Lower leg skin (tissue), 4 donors: ENCODE measurements at regions not wholly inside any gene's neighbourhood (a gene's known extent, or its start where the extent isn't known, plus 50 kb on each side); places are given as distances from the start of the nearest gene placed in this dataset.
"Not testable (repeated sequence)": the region's sequence is repeated elsewhere in the genome, so short reads cannot be mapped to it uniquely, and the experiment has no call there.

Experiments
- DNase-seq, 2 donors: peaks; one replicate each; pipeline ENCODE4 v3.0.0-alpha.2; 2019; ENCODE audit warnings: low spot score in 2 of 2
- H3K4me3 ChIP-seq: fragments of 200-600 bp; sonication (generic); 2 replicates; pipeline ENCODE4 v1.5.1; 2017; ENCODE audit warnings: mild to moderate bottlenecking, low read depth; ENCODE audit not compliant: poor library complexity, severe bottlenecking
- CTCF ChIP-seq, 3 donors: fragments of 450-650 bp; IDR thresholded peaks; one replicate each; pipeline ENCODE4 v1.5.1; 2016; ENCODE audit warnings: antibody characterized with exemption in 3 of 3, mild to moderate bottlenecking in 3 of 3, moderate library complexity in 2 of 3
- POLR2A ChIP-seq, 2 donors: fragments of 450-650 bp; IDR thresholded peaks; one replicate each; pipeline ENCODE4 v1.6.1; 2016 to 2017; ENCODE audit warnings: antibody characterized with exemption in 2 of 2, mild to moderate bottlenecking in 1 of 2, moderate library complexity in 1 of 2
- WGBS, 2 donors: methylation state at CpG; one replicate each; pipeline ENCODE4 v1.1.5; 2018; 5-methylcytosine and 5-hydroxymethylcytosine counted together
- intact Hi-C: fragments of 100-400 bp; cut with DNase I; formaldehyde crosslinking; loops from one replicate; pipeline ENCODE4 v1.15.0; 2023; ENCODE audit warnings: low total_unique reads

- H3K4me3 ChIP-seq, intact Hi-C loops, DNase-seq: not testable (repeated sequence)
- 34 to 57% methylated on average over 7 of the region's 8 CpGs for WGBS, 2 donors
Measured at GRCh38 chr13:18643644-18644172, 537.9 kb downstream of the TUBA3C start.

GRCh38 chr13:18628928-18629327, 552.7 kb downstream of the TUBA3C start:
- H3K4me3 ChIP-seq, intact Hi-C loops, DNase-seq: not testable (repeated sequence)
- 61% methylated on average over 12 to 14 of the region's 31 CpGs for WGBS, 2 donors

- no peak overlapping the region for H3K4me3 ChIP-seq
- 58 to 67% methylated on average over 33 to 35 of the region's 39 CpGs for WGBS, 2 donors
- intact Hi-C loops = no loop called here
- no peak for DNase-seq
- TF ChIP-seq POLR2A (IDR thresholded peaks at IDR 0.05) (no peak), CTCF (IDR thresholded peaks at IDR 0.05) (no peak)
Measured at GRCh38 chr13:18628428-18628827, 553.2 kb downstream of the TUBA3C start.

- DNase-seq, intact Hi-C loops, H3K4me3 ChIP-seq: not testable (repeated sequence)
- WGBS, 2 donors = 58% methylated on average over 4 of the region's 4 CpGs
Measured at GRCh38 chr13:18624061-18624460, 557.6 kb downstream of the TUBA3C start.

GRCh38 chr13:18618442-18618841, 563.2 kb downstream of the TUBA3C start:
- WGBS, 2 donors = 74 to 82% methylated on average over 2 of the region's 4 CpGs

GRCh38 chr13:18610476-18610875, 571.1 kb downstream of the TUBA3C start:
- H3K4me3 ChIP-seq, intact Hi-C loops: not testable (repeated sequence)
- 76 to 83% methylated on average over 11 to 14 of the region's 14 CpGs for WGBS, 2 donors
- DNase-seq = peak in 1 of 2 donors; percentile 48

More at GRCh38 chr13:18618442-18618841, 563.2 kb downstream of the TUBA3C start:
- DNase-seq, H3K4me3 ChIP-seq, intact Hi-C loops: not testable (repeated sequence)

GRCh38 chr13:18609371-18609770, 572.3 kb downstream of the TUBA3C start:
- H3K4me3 ChIP-seq, intact Hi-C loops: not testable (repeated sequence)
- 47 to 52% methylated on average over 21 to 25 of the region's 42 CpGs for WGBS, 2 donors
- DNase-seq = peak in 1 of 2 donors; percentile 29

- H3K4me3 ChIP-seq, intact Hi-C loops: not testable (repeated sequence)
- 60 to 69% methylated on average over 19 to 20 of the region's 40 CpGs for WGBS, 2 donors
- peak in 1 of 2 donors; percentile 7 for DNase-seq
Measured at GRCh38 chr13:18608851-18609250, 572.8 kb downstream of the TUBA3C start.

GRCh38 chr13:18600366-18600765, 581.3 kb downstream of the TUBA3C start:
- WGBS, 2 donors = 64% methylated on average over 18 of the region's 24 CpGs; no CpG with 5 or more reads in 1 of the 2 donors
- DNase-seq = peak in 1 of 2 donors; percentile 15

GRCh38 chr13:18599791-18600211, 581.8 kb downstream of the TUBA3C start:
- 46 to 53% methylated on average over 9 to 10 of the region's 25 CpGs for WGBS, 2 donors
- intact Hi-C loops, H3K4me3 ChIP-seq, DNase-seq: not testable (repeated sequence)

More at GRCh38 chr13:18600366-18600765, 581.3 kb downstream of the TUBA3C start:
- intact Hi-C loops, H3K4me3 ChIP-seq: not testable (repeated sequence)

GRCh38 chr13:18598543-18598942, 583.1 kb downstream of the TUBA3C start:
- WGBS, 2 donors = 68% methylated on average over 14 to 24 of the region's 24 CpGs
- DNase-seq, H3K4me3 ChIP-seq, intact Hi-C loops: not testable (repeated sequence)

- DNase-seq, H3K4me3 ChIP-seq, intact Hi-C loops: not testable (repeated sequence)
- WGBS, 2 donors = 86 to 87% methylated on average over 6 to 10 of the region's 14 CpGs
Measured at GRCh38 chr13:18597940-18598339, 583.7 kb downstream of the TUBA3C start.

GRCh38 chr13:18577103-18577502, 604.5 kb downstream of the TUBA3C start:
- WGBS, 2 donors = no CpG with 5 or more reads among the region's 1 CpG
- DNase-seq, H3K4me3 ChIP-seq, intact Hi-C loops: not testable (repeated sequence)

- H3K4me3 ChIP-seq, DNase-seq, intact Hi-C loops: not testable (repeated sequence)
- WGBS, 2 donors = 86 to 90% methylated on average over 17 to 20 of the region's 30 CpGs
Measured at GRCh38 chr13:18567890-18568289, 613.7 kb downstream of the TUBA3C start.
